HG03460 (cell line): ENCODE measurements at regions not wholly inside any gene's neighbourhood (a gene's known extent, or its start where the extent isn't known, plus 50 kb on each side); places are given as distances from the start of the nearest gene placed in this dataset.
"Not testable (repeated sequence)": the region's sequence is repeated elsewhere in the genome, so short reads cannot be mapped to it uniquely, and the experiment has no call there.

ENCODE experiments used
- ATAC-seq: cut with Tn5 transposase; IDR thresholded peaks from one replicate; pipeline ENCODE4 v1.9.1; 2021; ENCODE audit not compliant: unreplicated experiment

GRCh38 chr10:63003816-63004453, 129.2 kb upstream of the NRBF2 start:
- no peak for ATAC-seq

- no peak for ATAC-seq
These were observed 136.2 kb upstream of the NRBF2 start for GRCh38 chr10:62996925-62997324.

DNA sequence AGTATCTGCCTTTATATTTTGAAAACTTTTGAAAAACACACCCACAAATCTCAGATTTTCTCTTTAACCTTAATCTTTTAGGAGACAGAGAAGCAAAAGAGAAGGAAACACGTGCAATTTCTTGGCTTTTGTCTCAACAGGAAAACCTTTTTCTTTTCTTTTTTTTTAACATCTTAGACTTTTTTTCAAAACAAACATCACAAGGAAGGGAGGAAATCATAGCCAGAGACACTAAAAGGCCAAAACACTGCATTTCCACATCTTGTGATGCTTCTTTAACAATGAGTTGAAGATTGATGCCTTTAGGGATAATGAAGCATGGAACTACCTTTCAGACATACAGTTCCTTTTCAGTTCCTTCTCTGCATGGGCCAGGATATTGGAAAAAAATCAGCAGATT, 136.6 kb upstream of the NRBF2 start:
- ATAC-seq = no peak

DNA sequence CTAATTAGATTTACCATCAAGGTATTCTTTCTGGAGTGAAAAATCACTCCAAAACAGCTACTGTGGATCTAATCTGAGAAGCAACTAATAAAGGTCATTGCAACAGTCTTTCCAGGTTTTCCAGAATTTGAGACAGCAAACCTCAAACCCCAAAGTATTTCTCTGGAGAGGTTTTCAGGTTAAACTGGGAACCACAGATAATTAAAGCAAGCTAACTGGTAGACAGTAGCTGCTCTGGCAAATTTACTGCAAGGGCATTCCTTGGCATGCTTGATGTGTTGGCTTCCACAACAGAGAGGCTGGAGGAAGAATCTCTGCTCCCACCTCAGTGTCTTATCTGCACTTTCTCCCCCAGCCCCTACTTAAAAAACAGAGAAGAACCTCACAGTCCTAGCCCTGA, 140.0 kb upstream of the NRBF2 start:
- no peak for ATAC-seq

DNA sequence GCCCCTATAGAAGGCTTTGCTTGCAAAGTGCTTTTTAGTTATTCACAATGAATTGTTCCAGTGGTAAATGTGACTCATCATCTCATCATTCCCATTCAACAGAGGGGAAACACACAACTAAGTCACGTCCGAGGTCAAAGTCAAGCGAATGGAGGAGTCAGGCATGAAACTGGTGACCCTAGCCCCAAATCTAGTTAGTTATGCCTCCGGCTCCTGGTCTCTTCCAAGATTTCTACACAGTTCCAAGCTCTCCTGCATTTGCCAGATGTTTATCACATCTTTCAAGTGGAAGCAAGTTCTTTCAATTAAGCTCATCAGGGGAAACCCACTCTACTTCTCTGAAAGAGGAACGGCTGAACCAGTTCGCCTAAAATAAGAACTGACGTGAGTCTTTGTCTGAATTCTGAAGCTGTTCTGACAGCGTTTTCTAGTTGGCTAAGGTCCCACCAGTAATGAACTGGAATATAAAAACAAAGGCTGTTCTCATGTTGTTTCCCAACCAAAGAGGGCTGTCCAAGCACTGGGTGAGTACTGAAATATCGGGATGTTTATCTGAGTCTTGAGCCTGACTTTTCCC, 140.9 kb upstream of the NRBF2 start:
- no peak for ATAC-seq

DNA sequence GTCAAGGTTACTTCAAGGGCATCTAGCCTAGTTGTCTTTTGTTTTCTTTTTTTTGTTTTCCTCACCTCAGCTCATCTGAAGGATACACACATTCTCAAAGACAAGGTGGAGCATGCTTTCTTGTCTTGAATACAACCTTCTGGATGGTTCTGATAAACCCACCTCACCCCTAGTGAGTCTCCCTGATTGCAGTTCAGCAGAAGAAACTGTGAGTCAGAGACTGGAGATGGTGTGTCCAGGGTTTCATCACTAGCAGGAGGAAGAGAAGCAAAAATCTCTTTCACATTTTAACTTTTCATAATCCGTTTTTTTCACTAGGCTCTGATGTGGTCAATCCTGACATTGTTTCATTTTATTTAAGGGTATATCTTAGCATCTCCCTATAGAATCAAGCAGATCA, 143.0 kb upstream of the NRBF2 start:
- ATAC-seq = no peak

- ATAC-seq = no peak
These were observed 147.1 kb upstream of the NRBF2 start for GRCh38 chr10:62985807-62986600.

DNA sequence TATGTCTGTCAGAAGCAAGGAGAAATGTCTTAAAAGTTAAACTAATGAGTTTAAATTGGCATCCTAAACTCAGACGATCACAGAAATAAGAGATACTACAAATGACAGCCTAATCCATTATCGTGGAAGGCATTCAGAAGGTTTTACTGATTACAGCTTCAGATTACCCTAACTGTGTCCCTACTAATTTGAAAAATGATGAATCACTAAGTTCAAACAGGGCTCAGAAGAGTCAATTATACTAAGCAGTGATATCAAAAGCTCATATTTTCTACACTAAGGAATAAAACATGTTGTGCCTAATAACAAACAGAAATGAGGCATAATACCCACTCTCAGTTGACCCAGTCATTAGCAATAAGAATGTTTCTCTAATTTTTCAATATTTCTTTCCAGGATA, 152.0 kb upstream of the NRBF2 start:
- no peak for ATAC-seq

DNA sequence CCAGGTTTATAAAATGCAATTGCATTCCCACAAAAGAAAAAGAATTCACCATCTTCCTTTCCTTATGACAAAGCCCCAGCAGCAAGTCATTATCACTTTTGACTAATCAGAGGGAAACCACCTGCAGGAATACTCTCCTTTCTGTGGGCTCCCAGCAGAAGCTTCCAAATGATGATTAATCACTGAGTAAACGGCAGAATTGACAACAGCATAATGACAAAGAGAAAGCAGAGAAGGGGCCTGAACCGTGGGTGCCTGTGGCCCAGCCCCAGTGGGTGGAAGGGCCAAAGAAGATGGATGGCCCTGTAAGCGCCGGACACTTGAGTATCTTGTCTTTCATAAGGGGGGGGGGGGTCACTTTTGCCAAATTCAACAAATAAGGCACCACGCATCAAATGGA, 152.4 kb upstream of the NRBF2 start:
- no peak for ATAC-seq

DNA sequence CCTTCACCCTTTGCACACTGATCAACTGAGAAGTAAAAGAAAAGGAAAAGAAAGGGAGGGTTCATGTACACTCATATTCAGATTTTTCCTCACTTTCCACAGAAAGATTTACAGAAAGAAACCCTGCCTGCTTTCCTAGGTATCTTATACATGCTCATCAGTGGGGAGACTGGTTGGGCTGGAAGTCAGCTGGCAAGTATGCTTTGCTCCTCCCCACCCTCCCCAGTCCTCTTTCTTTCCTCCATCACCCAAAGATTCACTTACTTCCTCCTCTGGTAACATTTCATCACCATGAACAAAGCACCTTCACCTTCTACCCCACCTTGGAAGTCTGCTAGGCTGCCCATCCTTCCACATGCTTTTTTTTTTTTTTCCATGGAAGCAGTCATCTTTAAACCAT, 153.2 kb upstream of the NRBF2 start:
- ATAC-seq = no peak

- no peak for ATAC-seq
These were observed 154.6 kb upstream of the NRBF2 start for GRCh38 chr10:62978482-62978881.

GRCh38 chr10:62974795-62975194, 158.3 kb upstream of the NRBF2 start:
- not testable (repeated sequence) for ATAC-seq

DNA sequence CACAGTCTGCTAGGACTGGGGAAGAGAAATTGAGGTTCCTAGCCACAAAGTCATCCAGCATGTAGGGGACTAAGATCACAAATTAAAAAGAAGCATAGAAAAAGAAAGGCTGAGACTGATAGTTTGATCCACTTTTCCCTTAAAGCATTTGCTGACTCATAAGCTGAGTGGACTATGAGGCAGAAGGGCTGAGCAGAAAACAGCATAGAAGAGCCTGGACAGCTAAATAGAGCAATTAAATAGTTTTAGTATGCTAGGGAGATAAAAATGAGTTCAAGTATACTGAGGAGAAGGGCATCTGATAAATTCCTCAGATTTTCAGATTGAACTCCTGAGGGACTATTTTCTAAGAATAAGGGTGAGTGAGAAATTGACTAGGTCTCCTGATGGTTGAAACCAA, 155.9 kb upstream of the EGR2 start:
- no peak for ATAC-seq

GRCh38 chr10:62964026-62964425, 147.9 kb upstream of the EGR2 start:
- ATAC-seq = no peak

GRCh38 chr10:62961951-62962523, 145.9 kb upstream of the EGR2 start:
- ATAC-seq = no peak

DNA sequence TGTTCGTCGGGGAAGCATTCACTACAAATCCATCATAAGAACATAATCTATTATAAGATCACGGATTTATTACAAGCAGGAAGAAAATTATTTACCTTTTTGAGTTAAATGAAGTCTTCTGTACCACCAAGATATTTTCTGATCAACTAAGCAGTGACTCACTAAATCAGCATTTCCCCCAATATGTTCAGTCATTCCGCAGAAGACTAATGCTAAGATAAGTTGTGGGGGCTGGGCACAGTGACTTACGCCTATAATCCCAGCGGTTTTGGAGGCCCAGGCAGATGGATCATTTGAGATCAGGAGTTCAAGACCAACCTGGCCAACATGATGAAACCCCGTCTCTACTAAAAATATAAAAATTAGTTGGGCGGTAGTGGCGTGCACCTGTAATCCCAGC, 144.2 kb upstream of the EGR2 start:
- no peak for ATAC-seq

DNA sequence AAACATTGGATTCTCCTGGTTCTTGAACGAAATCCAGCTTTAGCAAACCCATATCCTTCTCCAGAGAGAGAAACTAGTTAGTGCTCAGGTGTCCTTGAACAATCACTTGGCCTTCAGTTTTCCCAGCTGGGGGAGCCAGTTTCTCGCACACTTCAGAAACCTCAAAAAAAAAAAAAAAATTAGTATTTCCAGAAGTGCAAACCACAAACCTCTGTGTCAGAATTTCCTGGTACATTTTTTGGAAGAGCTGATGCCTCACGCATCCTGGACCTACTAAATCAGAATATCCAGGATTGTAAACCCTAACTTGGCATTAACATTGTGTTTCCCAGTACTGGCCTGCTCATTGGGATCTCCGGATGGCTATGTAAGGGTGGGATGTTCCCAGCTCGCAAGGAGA, 143.4 kb upstream of the EGR2 start:
- ATAC-seq = no peak

- ATAC-seq = no peak
These were observed 142.8 kb upstream of the EGR2 start for GRCh38 chr10:62958980-62959379.

GRCh38 chr10:62946278-62946677, 130.1 kb upstream of the EGR2 start:
- ATAC-seq = no peak

- ATAC-seq = no peak
These were observed 123.5 kb upstream of the EGR2 start for GRCh38 chr10:62939698-62940097.

DNA sequence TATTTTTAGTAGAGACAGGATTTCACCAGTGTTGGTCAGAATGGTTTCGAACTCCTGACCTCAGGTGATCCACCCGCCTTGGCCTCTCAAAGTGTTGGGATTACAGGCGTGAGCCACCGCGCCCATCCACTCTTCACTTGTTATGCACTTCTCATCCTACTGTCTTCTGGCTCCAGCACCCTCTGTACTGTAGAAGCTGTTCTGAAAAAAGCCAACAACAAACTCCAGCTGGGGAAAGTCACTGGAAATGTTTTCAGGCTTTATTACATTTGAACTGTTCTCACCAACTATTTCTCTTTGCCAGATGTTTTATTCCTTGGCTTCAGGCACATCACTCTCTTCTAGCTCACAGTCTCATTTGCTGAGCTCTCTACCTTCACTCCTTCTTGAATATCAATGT, 122.5 kb upstream of the EGR2 start:
- ATAC-seq = no peak

- no peak for ATAC-seq
These were observed 121.5 kb upstream of the EGR2 start for GRCh38 chr10:62937674-62938073.
